H9 (cell line): ENCODE measurements at regions not wholly inside any gene's neighbourhood (a gene's known extent, or its start where the extent isn't known, plus 50 kb on each side); places are given as distances from the start of the nearest gene placed in this dataset.

ENCODE experiments used
- DNase-seq: peaks from one replicate; pipeline ENCODE4 v3.0.0-alpha.2; 2017
- H2AFZ ChIP-seq: one replicate; pipeline ENCODE4 v1.6.1; 2013; ENCODE audit warnings: mild to moderate bottlenecking, low read length, control low read depth, moderate library complexity
- H2AK5ac ChIP-seq: 2 replicates; pipeline ENCODE4 v1.6.1; 2013; ENCODE audit warnings: low read length, control low read depth, mixed read lengths; ENCODE audit not compliant: insufficient read length
- H2BK120ac ChIP-seq: one replicate; pipeline ENCODE4 v1.6.1; 2013; ENCODE audit warnings: low read depth, mild to moderate bottlenecking, low read length, control low read depth, inconsistent platforms; ENCODE audit not compliant: poor library complexity, severe bottlenecking
- H2BK12ac ChIP-seq: 2 replicates; pipeline ENCODE4 v1.6.1; 2013; ENCODE audit warnings: low read length, control low read depth, mixed read lengths, low read depth; ENCODE audit not compliant: insufficient read length
- H2BK15ac ChIP-seq: 2 replicates; pipeline ENCODE4 v1.6.1; 2013; ENCODE audit warnings: low read depth, low read length, control low read depth
- H2BK20ac ChIP-seq: one replicate; pipeline ENCODE4 v1.6.1; 2013; ENCODE audit warnings: low read depth, mild to moderate bottlenecking, low read length, control low read depth, inconsistent platforms; ENCODE audit not compliant: poor library complexity, severe bottlenecking
- H2BK5ac ChIP-seq: 2 replicates; pipeline ENCODE4 v1.6.1; 2013; ENCODE audit warnings: low read length, control low read depth, mixed read lengths; ENCODE audit not compliant: insufficient read length
- H3K14ac ChIP-seq: 2 replicates; pipeline ENCODE4 v1.6.1; 2013; ENCODE audit warnings: low read length, control low read depth; ENCODE audit not compliant: insufficient read depth
- H3K18ac ChIP-seq: 2 replicates; pipeline ENCODE4 v1.6.1; 2013; ENCODE audit warnings: low read depth, mild to moderate bottlenecking, mixed read lengths, low read length, control low read depth; ENCODE audit not compliant: insufficient read length
- H3K23ac ChIP-seq: 2 replicates; pipeline ENCODE4 v1.6.1; 2013; ENCODE audit warnings: low read length, control low read depth, mixed read lengths, low read depth; ENCODE audit not compliant: insufficient read length
- H3K23me2 ChIP-seq: 2 replicates; pipeline ENCODE4 v1.6.1; 2013; ENCODE audit warnings: low read depth, mild to moderate bottlenecking, mixed read lengths, low read length, control low read depth; ENCODE audit not compliant: insufficient read length, poor library complexity, severe bottlenecking
- H3K27ac ChIP-seq: 2 replicates; pipeline ENCODE4 v1.5.1; 2013; ENCODE audit warnings: low read length, control low read depth, mixed read lengths, low read depth; ENCODE audit not compliant: insufficient read length
- H3K27me3 ChIP-seq: 2 replicates; pipeline ENCODE4 v1.6.1; 2013; ENCODE audit warnings: low read length, control low read depth, inconsistent platforms; ENCODE audit not compliant: insufficient read depth
- H3K4ac ChIP-seq: 2 replicates; pipeline ENCODE4 v1.6.1; 2013; ENCODE audit warnings: low read depth, mild to moderate bottlenecking, control low read depth, inconsistent platforms, low read length, moderate library complexity
- H3K4me1 ChIP-seq: 2 replicates; pipeline ENCODE4 v1.6.1; 2013; ENCODE audit warnings: low read length, control low read depth, inconsistent platforms; ENCODE audit not compliant: insufficient read depth
- H3K4me2 ChIP-seq: 2 replicates; pipeline ENCODE4 v1.6.1; 2013; ENCODE audit warnings: low read length, control low read depth, mixed read lengths; ENCODE audit not compliant: insufficient read length, insufficient read depth
- H3K56ac ChIP-seq: 2 replicates; pipeline ENCODE4 v1.6.1; 2013; ENCODE audit warnings: low read depth, mild to moderate bottlenecking, mixed read lengths, low read length, control low read depth; ENCODE audit not compliant: insufficient read length
- H3K79me1 ChIP-seq: 2 replicates; pipeline ENCODE4 v1.6.1; 2013; ENCODE audit warnings: low read depth, mild to moderate bottlenecking, moderate library complexity, low read length, control low read depth, inconsistent platforms; ENCODE audit not compliant: insufficient read depth, poor library complexity, severe bottlenecking
- H3K79me2 ChIP-seq: 2 replicates; pipeline ENCODE4 v1.6.1; 2013; ENCODE audit warnings: low read length, control low read depth, inconsistent platforms; ENCODE audit not compliant: insufficient read depth
- H3K9ac ChIP-seq: 2 replicates; pipeline ENCODE4 v1.6.1; 2013; ENCODE audit warnings: low read length, control low read depth, mixed read lengths; ENCODE audit not compliant: insufficient read length; ENCODE audit errors: extremely low read depth
- H3K9me3 ChIP-seq: one replicate; pipeline ENCODE4 v1.6.1; 2013; ENCODE audit warnings: low read depth, low read length, inconsistent platforms; ENCODE audit not compliant: control insufficient read depth
- H3T11ph ChIP-seq: one replicate; pipeline ENCODE4 v1.6.1; 2013; ENCODE audit warnings: mild to moderate bottlenecking, low read length, control low read depth, inconsistent platforms
- H4K20me1 ChIP-seq: one replicate; pipeline ENCODE4 v1.6.1; 2013; ENCODE audit not compliant: control insufficient read depth, insufficient read length, insufficient read depth
- H4K5ac ChIP-seq: 2 replicates; pipeline ENCODE4 v1.6.1; 2013; ENCODE audit warnings: low read depth, mild to moderate bottlenecking, mixed read lengths, low read length, control low read depth; ENCODE audit not compliant: insufficient read length
- H4K8ac ChIP-seq: replicated peaks from 2 replicates; pipeline ENCODE4 v1.6.1; 2013; ENCODE audit warnings: low read length, control low read depth, mixed read lengths, low read depth; ENCODE audit not compliant: insufficient read length
- H4K91ac ChIP-seq: 2 replicates; pipeline ENCODE4 v1.6.1; 2013; ENCODE audit warnings: low read depth, mild to moderate bottlenecking, moderate library complexity, mixed read lengths, low read length, control low read depth; ENCODE audit not compliant: insufficient read length
- H3K27ac Mint-ChIP-seq, 3 experiments: 2 replicates in 2 of 3; 3 replicates in 1 of 3; pipeline ENCODE4 v1.8.0; 2020 to 2021; ENCODE audit warnings: mixed read lengths in 3 of 3, mild to moderate bottlenecking in 1 of 3, moderate library complexity in 1 of 3
- H3K27me3 Mint-ChIP-seq: 2 replicates; pipeline ENCODE4 v1.8.0; 2021; ENCODE audit warnings: low read depth, mild to moderate bottlenecking, moderate library complexity, mixed read lengths
- H3K36me3 Mint-ChIP-seq, 3 experiments: 2 replicates in 2 of 3; 3 replicates in 1 of 3; pipeline ENCODE4 v1.8.0; 2020 to 2021; ENCODE audit warnings: low read depth in 3 of 3, mixed read lengths in 3 of 3; ENCODE audit not compliant: insufficient read depth in 1 of 3
- H3K4me1 Mint-ChIP-seq, 2 experiments: 2 replicates each; pipeline ENCODE4 v1.8.0; 2020; ENCODE audit warnings: mixed read lengths in 2 of 2
- H3K4me3 Mint-ChIP-seq, 2 experiments: 2 replicates in 1 of 2; 3 replicates in 1 of 2; pipeline ENCODE4 v1.8.0; 2020 to 2021; ENCODE audit warnings: mild to moderate bottlenecking in 2 of 2, mixed read lengths in 2 of 2, moderate library complexity in 1 of 2
- H3K9me3 Mint-ChIP-seq, 2 experiments: 2 replicates in 1 of 2; 3 replicates in 1 of 2; pipeline ENCODE4 v1.8.0; 2020; ENCODE audit warnings: mild to moderate bottlenecking in 2 of 2, mixed read lengths in 2 of 2, moderate library complexity in 1 of 2
- WGBS: extraction: QIAGEN DNeasy Blood & Tissue Kit; methylation state at CpG from one replicate; pipeline ENCODE4 v1.1.7; 2013; ENCODE audit warnings: missing lambda C conversion rate, low lambda C conversion rate, mixed read lengths; ENCODE audit not compliant: insufficient read length; ENCODE audit errors: extremely low coverage; 5-methylcytosine and 5-hydroxymethylcytosine counted together
- TF ChIP-seq, protein P1 (sequence below): fragments of 200-600 bp; sonication (generic); conservative IDR thresholded peaks from 3 replicates; pipeline ENCODE4 v1.8.0; 2021; ENCODE audit warnings: antibody characterized with exemption, mild to moderate bottlenecking

GRCh38 chrX:35726176-35726575 is 72.0 kb upstream of the MAGEB16 start:
- TF ChIP-seq, protein P1, sequence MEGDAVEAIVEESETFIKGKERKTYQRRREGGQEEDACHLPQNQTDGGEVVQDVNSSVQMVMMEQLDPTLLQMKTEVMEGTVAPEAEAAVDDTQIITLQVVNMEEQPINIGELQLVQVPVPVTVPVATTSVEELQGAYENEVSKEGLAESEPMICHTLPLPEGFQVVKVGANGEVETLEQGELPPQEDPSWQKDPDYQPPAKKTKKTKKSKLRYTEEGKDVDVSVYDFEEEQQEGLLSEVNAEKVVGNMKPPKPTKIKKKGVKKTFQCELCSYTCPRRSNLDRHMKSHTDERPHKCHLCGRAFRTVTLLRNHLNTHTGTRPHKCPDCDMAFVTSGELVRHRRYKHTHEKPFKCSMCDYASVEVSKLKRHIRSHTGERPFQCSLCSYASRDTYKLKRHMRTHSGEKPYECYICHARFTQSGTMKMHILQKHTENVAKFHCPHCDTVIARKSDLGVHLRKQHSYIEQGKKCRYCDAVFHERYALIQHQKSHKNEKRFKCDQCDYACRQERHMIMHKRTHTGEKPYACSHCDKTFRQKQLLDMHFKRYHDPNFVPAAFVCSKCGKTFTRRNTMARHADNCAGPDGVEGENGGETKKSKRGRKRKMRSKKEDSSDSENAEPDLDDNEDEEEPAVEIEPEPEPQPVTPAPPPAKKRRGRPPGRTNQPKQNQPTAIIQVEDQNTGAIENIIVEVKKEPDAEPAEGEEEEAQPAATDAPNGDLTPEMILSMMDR = peak; percentile 49; the same call in 2 of the 3 replicates

More at GRCh38 chrX:35726176-35726575, 72.0 kb upstream of the MAGEB16 start:
- H3K9me3 Mint-ChIP-seq = peaks cover 73 to 74% of the 10 kb centered on the region in 2 experiments
- no peak overlapping the region for H2BK20ac ChIP-seq
- H3K27ac ChIP-seq = no peak overlapping the region
- H3K23me2 ChIP-seq = no peaks in the 10 kb centered on the region
- no peak overlapping the region for H2AFZ ChIP-seq
- no peak overlapping the region for H2BK120ac ChIP-seq
- H3K4me1 ChIP-seq = no peaks in the 10 kb centered on the region
- peaks cover 5 to 6% of the 10 kb centered on the region in 2 experiments; a peak in 2 of 4 replicates for H3K4me1 Mint-ChIP-seq
- H3K9me3 ChIP-seq = no peaks in the 10 kb centered on the region
- DNase-seq = no peak
- no peak overlapping the region for H4K8ac ChIP-seq
- no peak overlapping the region for H3K4me3 Mint-ChIP-seq
- H3K56ac ChIP-seq = no peak overlapping the region
- H3K36me3 Mint-ChIP-seq = peaks cover 4 to 7% (median 4%) of the 10 kb centered on the region in 3 experiments; a peak in 4 of 7 replicates
- no peaks in the 10 kb centered on the region for H3K79me1 ChIP-seq
- no peak overlapping the region for H3K4ac ChIP-seq
- no peaks in the 10 kb centered on the region for H4K20me1 ChIP-seq
- no peak overlapping the region for H2BK15ac ChIP-seq
- H3T11ph ChIP-seq = no peak overlapping the region
- no peak overlapping the region for H4K91ac ChIP-seq
- H3K14ac ChIP-seq = no peak overlapping the region
- H4K5ac ChIP-seq = no peak overlapping the region
- no peak overlapping the region for H2BK12ac ChIP-seq
- H2BK5ac ChIP-seq = no peak overlapping the region
- no peaks in the 10 kb centered on the region for H3K79me2 ChIP-seq
- peaks cover 22% of the 10 kb centered on the region; the same call in 1 of the 2 replicates for H3K27me3 ChIP-seq
- no peak overlapping the region for H3K23ac ChIP-seq
- no peak overlapping the region for H2AK5ac ChIP-seq
- peaks cover 78% of the 10 kb centered on the region for H3K27me3 Mint-ChIP-seq
- no peak overlapping the region for H3K4me2 ChIP-seq
- H3K18ac ChIP-seq = no peak overlapping the region
- no peak overlapping the region for H3K9ac ChIP-seq
- no peak overlapping the region for H3K27ac Mint-ChIP-seq
- WGBS = no CpG with 5 or more reads among the region's 2 CpGs
